Endothelial cell of umbilical vein (primary cell): ENCODE measurements at regions not wholly inside any gene's neighbourhood (a gene's known extent, or its start where the extent isn't known, plus 50 kb on each side); places are given as distances from the start of the nearest gene placed in this dataset.

Experiments used
- BruUV-seq: library from RNA; stranded (reverse); fragments of 400-500 nt; replicated peaks from 2 replicates; lab custom pipeline; 2021; lab: Mats Ljungman, UMichigan
- CTCF ChIA-PET: fragments of 300-600, 350-600 bp; sonication (Branson Sonifier 250); formaldehyde crosslinking; loops from one replicate; lab custom pipeline; 2021; ENCODE audit warnings: antibody characterized with exemption, inconsistent platforms; lab: Charles Lee
- POLR2A ChIA-PET: fragments of 300-600, 350-600 bp; sonication (Branson Sonifier 250); formaldehyde crosslinking; loops from one replicate; lab custom pipeline; 2021; ENCODE audit warnings: antibody characterized with exemption, inconsistent platforms; lab: Charles Lee
- DNase-seq: peaks from one replicate; pipeline ENCODE4 v3.0.0-alpha.2; 2011; ENCODE audit warnings: low read depth, low spot score
- FAIRE-seq: peaks from 2 replicates; lab custom pipeline; 2011; peaks lifted over from hg19 to GRCh38; lab: Jason Lieb, UNC
- H2AFZ ChIP-seq: 2 replicates; pipeline ENCODE4 v1.6.0; 2012; ENCODE audit warnings: low read depth, low read length, control low read depth, inconsistent platforms
- H3K27ac ChIP-seq: 2 replicates; pipeline ENCODE4 v1.5.1; 2011; ENCODE audit warnings: low read depth, mild to moderate bottlenecking, control low read depth, low read length, moderate library complexity; ENCODE audit not compliant: insufficient read depth
- H3K27me3 ChIP-seq, 2 experiments: 2 replicates each; pipeline versions ENCODE4 v1.6.0 to v1.6.1; 2011; ENCODE audit warnings: low read length in 2 of 2, mixed read lengths in 1 of 2; ENCODE audit not compliant: control insufficient read depth in 2 of 2, insufficient read depth in 2 of 2
- H3K36me3 ChIP-seq, 2 experiments: 2 replicates in 1 of 2; 3 replicates in 1 of 2; pipeline ENCODE4 v1.5.1; 2011; ENCODE audit warnings: low read length in 2 of 2, mild to moderate bottlenecking in 1 of 2, moderate library complexity in 1 of 2; ENCODE audit not compliant: control insufficient read depth in 2 of 2, insufficient read depth in 2 of 2; ENCODE audit errors: extremely low read depth in 1 of 2
- H3K4me1 ChIP-seq: 3 replicates; pipeline ENCODE4 v1.5.1; 2011; ENCODE audit warnings: mild to moderate bottlenecking, low read length; ENCODE audit not compliant: control insufficient read depth, insufficient read depth; ENCODE audit errors: extremely low read depth
- H3K4me2 ChIP-seq: 2 replicates; pipeline ENCODE4 v1.6.1; 2011; ENCODE audit warnings: low read length, control low read depth, mixed read lengths; ENCODE audit not compliant: insufficient read depth
- H3K4me3 ChIP-seq, 3 experiments: fragments of 200-600 bp in 1 of 3; sonication (generic), shearing (Covaris generic) in 1 of 3; replicated peaks in 1 of 3; 2 replicates each; pipeline ENCODE4 v1.5.1; 2011 to 2016; ENCODE audit warnings: control low read depth in 3 of 3, low read length in 3 of 3, mild to moderate bottlenecking in 2 of 3, inconsistent platforms in 1 of 3, low read depth in 1 of 3, moderate library complexity in 1 of 3; ENCODE audit not compliant: insufficient read depth in 1 of 3
- H3K79me2 ChIP-seq: 2 replicates; pipeline ENCODE4 v1.6.0; 2012; ENCODE audit warnings: low read length, inconsistent platforms; ENCODE audit not compliant: control insufficient read depth, insufficient read depth
- H3K9ac ChIP-seq: replicated peaks from 2 replicates; pipeline ENCODE3; 2011; ENCODE audit warnings: low read length, control low read depth; ENCODE audit not compliant: insufficient read depth; ENCODE audit errors: extremely low read depth
- H3K9me1 ChIP-seq: replicated peaks from 3 replicates; pipeline ENCODE4 v1.6.0; 2011; ENCODE audit warnings: mild to moderate bottlenecking, low read length; ENCODE audit not compliant: control insufficient read depth, insufficient read depth; ENCODE audit errors: extremely low read depth
- H3K9me3 ChIP-seq: replicated peaks from 2 replicates; pipeline ENCODE4 v1.5.1; 2012; ENCODE audit warnings: low read length, inconsistent platforms; ENCODE audit not compliant: control insufficient read depth, insufficient read depth
- H4K20me1 ChIP-seq: replicated peaks from 2 replicates; pipeline ENCODE3; 2011; ENCODE audit warnings: mild to moderate bottlenecking, low read length; ENCODE audit not compliant: control insufficient read depth, insufficient read depth; ENCODE audit errors: extremely low read depth
- CTCF ChIP-seq, 2 donors: IDR thresholded peaks; 1 replicate in 1 of 2; 2 replicates in 1 of 2; pipeline ENCODE4 v1.5.1; 2011; ENCODE audit warnings: low read length in 2 of 2, mild to moderate bottlenecking in 2 of 2, moderate library complexity in 2 of 2, control low read depth in 1 of 2, inconsistent platforms in 1 of 2, low read depth in 1 of 2; ENCODE audit not compliant: insufficient read depth in 1 of 2; ENCODE audit errors: extremely low read depth in 1 of 2
- EZH2 ChIP-seq: IDR thresholded peaks from 2 replicates; pipeline ENCODE4 v1.6.1; 2012; ENCODE audit warnings: borderline replicate concordance, low read depth, mild to moderate bottlenecking, moderate library complexity, low read length, inconsistent platforms; ENCODE audit not compliant: severe bottlenecking
- FOS ChIP-seq: IDR thresholded peaks from 2 replicates; pipeline ENCODE4 v1.6.1; 2011; ENCODE audit warnings: mild to moderate bottlenecking, low read length, moderate library complexity, borderline replicate concordance; ENCODE audit not compliant: insufficient read depth
- GATA2 ChIP-seq: IDR thresholded peaks from 2 replicates; pipeline ENCODE4 v1.7.0; 2011; ENCODE audit warnings: low read depth, mild to moderate bottlenecking, moderate library complexity, mixed read lengths, low read length; ENCODE audit not compliant: insufficient read length, insufficient read depth
- JUN ChIP-seq: IDR thresholded peaks from 2 replicates; pipeline ENCODE4 v1.6.1; 2011; ENCODE audit warnings: borderline replicate concordance, low read depth; ENCODE audit not compliant: insufficient read length, insufficient read depth
- MAX ChIP-seq: IDR thresholded peaks from 2 replicates; pipeline ENCODE4 v1.6.1; 2011; ENCODE audit not compliant: insufficient read depth, insufficient read length
- MYC ChIP-seq: IDR thresholded peaks from one replicate; pipeline ENCODE4 v1.6.1; 2011; ENCODE audit warnings: mild to moderate bottlenecking, low read depth, low read length
- POLR2A ChIP-seq: IDR thresholded peaks from 2 replicates; pipeline ENCODE4 v1.6.1; 2012; ENCODE audit warnings: low read depth, mild to moderate bottlenecking, control low read depth, low read length
- POLR2AphosphoS5 ChIP-seq: IDR thresholded peaks from 2 replicates; pipeline ENCODE4 v1.6.1; 2012; ENCODE audit warnings: low read depth, mild to moderate bottlenecking, control low read depth, low read length, moderate library complexity; ENCODE audit not compliant: insufficient read depth
- dilution Hi-C: fragments of 300-500 bp; cut with MboI; formaldehyde crosslinking; loops from one replicate; pipeline ENCODE4 v1.15.0; 2019; ENCODE audit warnings: low sequenced_read_pairs; ENCODE audit not compliant: extremely low pct_ligation_motif_present
- intact Hi-C: fragments of 100-400 bp; cut with micrococcal nuclease; formaldehyde crosslinking; loops from one replicate; pipeline ENCODE4 v1.10.0; 2022

GRCh38 chr1:93746021-93746812, 64.6 kb upstream of the BCAR3 start:
- POLR2A ChIA-PET, result no interaction called here
- Histone ChIP-seq H3K79me2 (no peaks in the 10 kb centered on the region), H3K9ac (no peak overlapping the region), H3K9me3 (no peaks in the 10 kb centered on the region), H3K27me3 (no peaks in the 10 kb centered on the region), H2AFZ (no peak overlapping the region), H3K4me2 (no peak overlapping the region), H3K4me1 (no peaks in the 10 kb centered on the region), H3K36me3 (no peaks in the 10 kb centered on the region), H3K4me3 (no peak overlapping the region), H4K20me1 (no peaks in the 10 kb centered on the region), H3K27ac (no peak overlapping the region), H3K9me1 (no peaks in the 10 kb centered on the region)
- dilution Hi-C loops, result no loop called here
- CTCF ChIA-PET, result no interaction called here
- intact Hi-C loops, result no loop called here
- DNase-seq (no peak), FAIRE-seq (no peak)
- BruUV-seq, result no TSS peak
- no peak for TF ChIP-seq MAX
- TF ChIP-seq GATA2, result no peak
- TF ChIP-seq MYC, result no peak
- TF ChIP-seq EZH2, result no peak
- no peak for TF ChIP-seq FOS
- no peak for TF ChIP-seq CTCF (IDR thresholded peaks at IDR 0.05; ENCODE audit: extremely low read depth in 1 of 2, insufficient read depth in 1 of 2, low read depth in 1 of 2, low read length in 2 of 2)
- TF ChIP-seq POLR2AphosphoS5, result no peak
- TF ChIP-seq JUN, result no peak
- TF ChIP-seq POLR2A, result no peak
